Lung (tissue), 11 donors: ENCODE measurements at regions not wholly inside any gene's neighbourhood (a gene's known extent, or its start where the extent isn't known, plus 50 kb on each side); places are given as distances from the start of the nearest gene placed in this dataset.
A peak's percentile ranks its signal among the peaks of the same experiment; 100 is the strongest.

Experiments used
- ATAC-seq: fragments of 200-7000 bp; cut with Tn5 transposase; one replicate; pipeline ENCODE4 v1.9.1; 2020; ENCODE audit warnings: moderate number of reproducible peaks; ENCODE audit not compliant: insufficient read depth, low FRiP score
- DNase-seq, 3 donors: peaks; one replicate each; pipeline ENCODE4 v3.0.0-alpha.2; 2013 to 2017
- H3K27ac ChIP-seq, 2 donors: one replicate each; pipeline ENCODE4 v1.5.1; 2013; ENCODE audit warnings: mild to moderate bottlenecking in 2 of 2, moderate library complexity in 2 of 2, control low read depth in 1 of 2, inconsistent platforms in 1 of 2, low read depth in 1 of 2, low read length in 1 of 2
- H3K27me3 ChIP-seq, 3 donors: one replicate each; pipeline ENCODE4 v1.5.1; 2013; ENCODE audit warnings: low read length in 2 of 3; ENCODE audit not compliant: control insufficient read depth in 3 of 3, insufficient read depth in 3 of 3
- H3K36me3 ChIP-seq, 4 donors: one replicate each; pipeline ENCODE4 v1.5.1; 2013; ENCODE audit warnings: low read length in 4 of 4, mild to moderate bottlenecking in 1 of 4, moderate library complexity in 1 of 4; ENCODE audit not compliant: control insufficient read depth in 4 of 4, insufficient read depth in 4 of 4
- H3K4me1 ChIP-seq, 5 donors: one replicate each; pipeline ENCODE4 v1.5.1; 2013; ENCODE audit warnings: low read length in 5 of 5, mild to moderate bottlenecking in 2 of 5, moderate library complexity in 1 of 5; ENCODE audit not compliant: control insufficient read depth in 5 of 5, insufficient read depth in 5 of 5
- H3K4me3 ChIP-seq: one replicate; pipeline ENCODE4 v1.5.1; 2013; ENCODE audit warnings: mild to moderate bottlenecking, control low read depth, moderate library complexity
- H3K9ac ChIP-seq, 2 donors: one replicate each; pipeline ENCODE4 v1.5.1; 2013; ENCODE audit warnings: low read length in 2 of 2, control low read depth in 1 of 2; ENCODE audit not compliant: insufficient read depth in 1 of 2
- H3K9me3 ChIP-seq, 4 donors: one replicate each; pipeline ENCODE4 v1.5.1; 2013; ENCODE audit warnings: low read length in 3 of 4, mild to moderate bottlenecking in 1 of 4, moderate library complexity in 1 of 4; ENCODE audit not compliant: control insufficient read depth in 4 of 4, insufficient read depth in 3 of 4
- WGBS, 2 donors: extraction: QIAGEN DNeasy Blood & Tissue Kit; methylation state at CpG; one replicate each; pipeline ENCODE4 v1.1.7; 2013; 5-methylcytosine and 5-hydroxymethylcytosine counted together
- TF ChIP-seq, protein P1 (sequence below): IDR thresholded peaks from 2 replicates; pipeline ENCODE4 v1.5.1; 2012; ENCODE audit warnings: mild to moderate bottlenecking; ENCODE audit errors: control extremely low read depth, extremely low read depth
- donor health status: control.
- donor health status: control.
- donor health status: Bipolar disorder and iron deficiency.
- donor health status: healthy.
- donor health status: DM: yes; HTN: yes; CAD: no.

- Histone ChIP-seq H3K27ac (peak overlapping the region; percentile 26 to 40), H3K4me3 (no peak overlapping the region), H3K27me3 (no peaks in the 10 kb centered on the region), H3K9ac (no peak overlapping the region), H3K9me3 (peaks cover 0 to 8% (median 2%) of the 10 kb centered on the region in 4 donors), H3K4me1 (peaks cover 0 to 11% (median 6%) of the 10 kb centered on the region in 5 donors), H3K36me3 (no peaks in the 10 kb centered on the region)
- ATAC-seq = no peak
- DNase-seq = no peak
- TF ChIP-seq, protein P1, sequence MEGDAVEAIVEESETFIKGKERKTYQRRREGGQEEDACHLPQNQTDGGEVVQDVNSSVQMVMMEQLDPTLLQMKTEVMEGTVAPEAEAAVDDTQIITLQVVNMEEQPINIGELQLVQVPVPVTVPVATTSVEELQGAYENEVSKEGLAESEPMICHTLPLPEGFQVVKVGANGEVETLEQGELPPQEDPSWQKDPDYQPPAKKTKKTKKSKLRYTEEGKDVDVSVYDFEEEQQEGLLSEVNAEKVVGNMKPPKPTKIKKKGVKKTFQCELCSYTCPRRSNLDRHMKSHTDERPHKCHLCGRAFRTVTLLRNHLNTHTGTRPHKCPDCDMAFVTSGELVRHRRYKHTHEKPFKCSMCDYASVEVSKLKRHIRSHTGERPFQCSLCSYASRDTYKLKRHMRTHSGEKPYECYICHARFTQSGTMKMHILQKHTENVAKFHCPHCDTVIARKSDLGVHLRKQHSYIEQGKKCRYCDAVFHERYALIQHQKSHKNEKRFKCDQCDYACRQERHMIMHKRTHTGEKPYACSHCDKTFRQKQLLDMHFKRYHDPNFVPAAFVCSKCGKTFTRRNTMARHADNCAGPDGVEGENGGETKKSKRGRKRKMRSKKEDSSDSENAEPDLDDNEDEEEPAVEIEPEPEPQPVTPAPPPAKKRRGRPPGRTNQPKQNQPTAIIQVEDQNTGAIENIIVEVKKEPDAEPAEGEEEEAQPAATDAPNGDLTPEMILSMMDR = no peak
- 93 to 94% methylated on average over 12 of the region's 12 CpGs for WGBS, 2 donors
These were observed 345.0 kb upstream of the KLF6 start for GRCh38 chr10:4129866-4130477.

DNA sequence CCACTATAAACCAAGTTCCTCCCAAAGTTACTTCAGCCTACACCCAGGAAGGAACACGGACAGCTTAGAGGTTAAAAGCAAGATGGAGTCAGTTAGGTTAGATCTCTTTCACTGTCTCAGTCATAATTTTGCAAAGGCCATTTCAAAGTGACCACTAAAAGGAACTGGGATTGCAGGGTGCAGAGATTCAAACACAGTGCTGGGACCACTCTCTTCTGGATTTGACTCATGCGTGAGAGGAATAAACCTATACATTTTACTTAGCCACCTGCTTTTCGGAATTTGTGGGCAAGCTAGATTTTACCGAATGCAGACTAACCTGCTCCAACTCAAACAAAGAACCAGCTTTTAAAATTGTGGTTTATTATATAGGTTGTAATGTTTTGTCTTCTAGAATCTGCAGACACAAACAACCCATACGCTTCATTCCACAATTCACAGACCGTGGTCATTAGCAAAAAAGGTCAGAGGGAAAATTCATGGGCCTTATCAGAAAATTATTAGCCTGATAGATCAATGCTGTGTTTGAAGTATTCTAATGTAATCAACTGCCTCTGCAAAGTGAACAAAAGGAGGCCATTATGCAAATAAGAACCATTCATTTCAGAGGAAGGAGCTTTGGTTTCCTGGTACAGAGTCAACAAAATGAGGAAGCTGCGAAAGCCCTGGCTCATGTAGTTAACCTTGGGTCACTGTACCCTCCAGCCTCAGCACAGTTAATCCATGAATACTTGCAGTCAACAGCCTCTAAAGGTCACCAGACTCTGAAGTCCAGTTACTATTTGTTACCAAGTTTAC lies 342.7 kb upstream of the KLF6 start:
- Histone ChIP-seq H3K9ac (no peak overlapping the region), H3K4me1 (peaks cover 0 to 11% (median 6%) of the 10 kb centered on the region in 5 donors), H3K36me3 (no peaks in the 10 kb centered on the region), H3K27me3 (no peaks in the 10 kb centered on the region), H3K9me3 (peaks cover 0 to 8% (median 2%) of the 10 kb centered on the region in 4 donors), H3K27ac (no peak overlapping the region), H3K4me3 (no peak overlapping the region)
- ATAC-seq (peak; percentile 61), DNase-seq (peak in 2 of 3 donors; percentile 33 to 62)
- TF ChIP-seq, protein P1 = no peak
- WGBS, 2 donors = 61% methylated on average over 7 of the region's 7 CpGs

- H3K4me3 ChIP-seq = no peak overlapping the region
- no peak overlapping the region for H3K27ac ChIP-seq
- H3K9ac ChIP-seq = no peak overlapping the region
- no peaks in the 10 kb centered on the region for H3K27me3 ChIP-seq
- H3K4me1 ChIP-seq = peaks cover 6 to 23% (median 7%) of the 10 kb centered on the region in 5 donors
- TF ChIP-seq, protein P1 = no peak
- peaks cover 0 to 8% (median 2%) of the 10 kb centered on the region in 4 donors for H3K9me3 ChIP-seq
- DNase-seq (no peak), ATAC-seq (no peak)
- no peaks in the 10 kb centered on the region for H3K36me3 ChIP-seq
- WGBS, 2 donors = 88 to 97% methylated on average over 1 of the region's 1 CpG
These were observed 340.8 kb upstream of the KLF6 start for GRCh38 chr10:4125776-4126175.
